ENCODE measurements at regions not wholly inside any gene's neighbourhood (a gene's known extent, or its start where the extent isn't known, plus 50 kb on each side); places are given as distances from the start of the nearest gene placed in this dataset.

- H3K27ac Mint-ChIP-seq = no peak overlapping the region
- no peaks in the 10 kb centered on the region for H3K27me3 Mint-ChIP-seq (ENCODE audit: low read depth)
- peak; percentile 8 for DNase-seq
- H3K9me3 Mint-ChIP-seq = no peaks in the 10 kb centered on the region
- CTCF ChIA-PET = no interaction called here
- H3K4me3 Mint-ChIP-seq = no peak overlapping the region
- peaks cover 23% of the 10 kb centered on the region for H3K4me1 Mint-ChIP-seq (ENCODE audit: low read depth)
- intact Hi-C loops (cut with micrococcal nuclease) = no loop called here
- H3K36me3 Mint-ChIP-seq (ENCODE audit: low read depth) = no peaks in the 10 kb centered on the region
These were observed 276.5 kb upstream of the KLF6 start for GRCh38 chr10:4061441-4061951.

GRCh38 chr10:4059471-4060138 is 274.6 kb upstream of the KLF6 start:
- intact Hi-C loops (cut with micrococcal nuclease) = no loop called here
- peak; percentile 20 for DNase-seq
- H3K4me1 Mint-ChIP-seq (ENCODE audit: low read depth) = peaks cover 22% of the 10 kb centered on the region
- no peak overlapping the region for H3K27ac Mint-ChIP-seq
- no peaks in the 10 kb centered on the region for H3K27me3 Mint-ChIP-seq (ENCODE audit: low read depth)
- H3K9me3 Mint-ChIP-seq = no peaks in the 10 kb centered on the region
- H3K36me3 Mint-ChIP-seq (ENCODE audit: low read depth) = no peaks in the 10 kb centered on the region
- CTCF ChIA-PET = interaction anchor here (0.7 to 1.2 kb wide), 3 partner anchors 9 to 372 kb away, joined by 3 to 6 read pairs (median 3); no protein-coding TSS in a partner anchor
- H3K4me3 Mint-ChIP-seq = no peak overlapping the region

- intact Hi-C loops (cut with micrococcal nuclease) = no loop called here
- Mint-ChIP-seq H3K36me3 (ENCODE audit: low read depth) (no peaks in the 10 kb centered on the region), H3K4me3 (no peak overlapping the region), H3K27ac (no peak overlapping the region), H3K9me3 (no peaks in the 10 kb centered on the region), H3K27me3 (ENCODE audit: low read depth) (no peaks in the 10 kb centered on the region), H3K4me1 (ENCODE audit: low read depth) (peaks cover 22% of the 10 kb centered on the region)
- no peak for DNase-seq
- CTCF ChIA-PET = interaction anchor here (0.7 kb wide), 1 partner anchor 371 kb away, joined by 6 read pairs; no protein-coding TSS in a partner anchor
These were observed 273.6 kb upstream of the KLF6 start for GRCh38 chr10:4058514-4059029.

- intact Hi-C loops (cut with micrococcal nuclease) = no loop called here
- no peak overlapping the region for H3K4me3 Mint-ChIP-seq
These were observed 272.9 kb upstream of the KLF6 start for GRCh38 chr10:4057725-4058513.

GRCh38 chr10:4057021-4057420 is 272.0 kb upstream of the KLF6 start:
- no peaks in the 10 kb centered on the region for H3K27me3 Mint-ChIP-seq (ENCODE audit: low read depth)
- H3K9me3 Mint-ChIP-seq = no peaks in the 10 kb centered on the region
- no peak for DNase-seq
- intact Hi-C loops (cut with micrococcal nuclease) = no loop called here
- no peak overlapping the region for H3K27ac Mint-ChIP-seq
- H3K4me1 Mint-ChIP-seq (ENCODE audit: low read depth) = peaks cover 21% of the 10 kb centered on the region
- no peaks in the 10 kb centered on the region for H3K36me3 Mint-ChIP-seq (ENCODE audit: low read depth)
- H3K4me3 Mint-ChIP-seq = no peak overlapping the region
- CTCF ChIA-PET = interaction anchor here (0.8 kb wide), 1 partner anchor 859 kb away, joined by 3 read pairs; no protein-coding TSS in a partner anchor

More at GRCh38 chr10:4057725-4058513, 272.9 kb upstream of the KLF6 start:
- H3K4me1 Mint-ChIP-seq (ENCODE audit: low read depth) = peaks cover 22% of the 10 kb centered on the region
- no peak overlapping the region for H3K27ac Mint-ChIP-seq
- no peak for DNase-seq
- CTCF ChIA-PET = interaction anchor here (0.8 kb wide), 1 partner anchor 860 kb away, joined by 3 read pairs; no protein-coding TSS in a partner anchor
- H3K27me3 Mint-ChIP-seq (ENCODE audit: low read depth) = no peaks in the 10 kb centered on the region
- H3K36me3 Mint-ChIP-seq (ENCODE audit: low read depth) = no peaks in the 10 kb centered on the region
- H3K9me3 Mint-ChIP-seq = no peaks in the 10 kb centered on the region

GRCh38 chr10:4054656-4055435 is 269.8 kb upstream of the KLF6 start:
- no peaks in the 10 kb centered on the region for H3K9me3 Mint-ChIP-seq
- DNase-seq = no peak
- no peaks in the 10 kb centered on the region for H3K27me3 Mint-ChIP-seq (ENCODE audit: low read depth)
- peaks cover 5% of the 10 kb centered on the region for H3K4me1 Mint-ChIP-seq (ENCODE audit: low read depth)
- no peaks in the 10 kb centered on the region for H3K36me3 Mint-ChIP-seq (ENCODE audit: low read depth)
- CTCF ChIA-PET = no interaction called here
- intact Hi-C loops (cut with micrococcal nuclease) = no loop called here
- H3K4me3 Mint-ChIP-seq = no peak overlapping the region
- no peak overlapping the region for H3K27ac Mint-ChIP-seq

- Mint-ChIP-seq H3K4me1 (ENCODE audit: low read depth) (peaks cover 2% of the 10 kb centered on the region), H3K4me3 (no peak overlapping the region), H3K9me3 (no peaks in the 10 kb centered on the region), H3K36me3 (ENCODE audit: low read depth) (no peaks in the 10 kb centered on the region), H3K27ac (no peak overlapping the region), H3K27me3 (ENCODE audit: low read depth) (no peaks in the 10 kb centered on the region)
- CTCF ChIA-PET = no interaction called here
- DNase-seq = no peak
- intact Hi-C loops (cut with micrococcal nuclease) = no loop called here
These were observed 268.9 kb upstream of the KLF6 start for GRCh38 chr10:4053940-4054339.

- Mint-ChIP-seq H3K4me1 (ENCODE audit: low read depth) (peaks cover 2% of the 10 kb centered on the region), H3K27ac (no peak overlapping the region), H3K27me3 (ENCODE audit: low read depth) (no peaks in the 10 kb centered on the region), H3K36me3 (ENCODE audit: low read depth) (no peaks in the 10 kb centered on the region), H3K9me3 (no peaks in the 10 kb centered on the region), H3K4me3 (no peak overlapping the region)
- DNase-seq = no peak
- intact Hi-C loops (cut with micrococcal nuclease) = no loop called here
- CTCF ChIA-PET = interaction anchor here (0.7 kb wide), 1 partner anchor 96 kb away, joined by 6 read pairs; no protein-coding TSS in a partner anchor
These were observed 266.7 kb upstream of the KLF6 start for GRCh38 chr10:4051641-4052151.

GRCh38 chr10:4051011-4051640 is 266.1 kb upstream of the KLF6 start:
- intact Hi-C loops (cut with micrococcal nuclease) = no loop called here
- CTCF ChIA-PET = interaction anchor here (0.7 kb wide), 1 partner anchor 95 kb away, joined by 6 read pairs; no protein-coding TSS in a partner anchor
- H3K27me3 Mint-ChIP-seq (ENCODE audit: low read depth) = no peaks in the 10 kb centered on the region
- H3K36me3 Mint-ChIP-seq (ENCODE audit: low read depth) = no peaks in the 10 kb centered on the region
- H3K4me3 Mint-ChIP-seq = no peak overlapping the region
- no peaks in the 10 kb centered on the region for H3K9me3 Mint-ChIP-seq
- DNase-seq = no peak
- H3K27ac Mint-ChIP-seq = no peak overlapping the region
- peaks cover 2% of the 10 kb centered on the region for H3K4me1 Mint-ChIP-seq (ENCODE audit: low read depth)

GRCh38 chr10:4050061-4050460 is 265.1 kb upstream of the KLF6 start:
- CTCF ChIA-PET = no interaction called here
- intact Hi-C loops (cut with micrococcal nuclease) = no loop called here
- Mint-ChIP-seq H3K36me3 (ENCODE audit: low read depth) (no peaks in the 10 kb centered on the region), H3K4me3 (no peak overlapping the region), H3K9me3 (no peaks in the 10 kb centered on the region), H3K27ac (no peak overlapping the region), H3K4me1 (ENCODE audit: low read depth) (peaks cover 2% of the 10 kb centered on the region), H3K27me3 (ENCODE audit: low read depth) (no peaks in the 10 kb centered on the region)
- DNase-seq = no peak

- CTCF ChIA-PET = no interaction called here
- intact Hi-C loops (cut with micrococcal nuclease) = no loop called here
- no peaks in the 10 kb centered on the region for H3K36me3 Mint-ChIP-seq (ENCODE audit: low read depth)
- no peak overlapping the region for H3K4me3 Mint-ChIP-seq
- no peak overlapping the region for H3K27ac Mint-ChIP-seq
- H3K4me1 Mint-ChIP-seq (ENCODE audit: low read depth) = peaks cover 2% of the 10 kb centered on the region
- H3K9me3 Mint-ChIP-seq = no peaks in the 10 kb centered on the region
- H3K27me3 Mint-ChIP-seq (ENCODE audit: low read depth) = no peaks in the 10 kb centered on the region
- no peak for DNase-seq
These were observed 264.3 kb upstream of the KLF6 start for GRCh38 chr10:4049348-4049747.

All from activated naive CD4-positive, alpha-beta T cell treated with anti-CD3 and anti-CD28 coated beads for 36 hours (primary cell).